ENCODE measurements at regions not wholly inside any gene's neighbourhood (a gene's known extent, or its start where the extent isn't known, plus 50 kb on each side); places are given as distances from the start of the nearest gene placed in this dataset.

GRCh38 chr4:62871078-62871477 lies 1538.2 kb downstream of the TECRL start:
- Histone ChIP-seq H3K9me3 (replicated peaks; ENCODE audit: control insufficient read depth, insufficient read depth, low read length) (no peaks in the 10 kb centered on the region), H3K36me3 (ENCODE audit: control insufficient read depth in 2 of 2, insufficient read depth in 2 of 2, low read length in 1 of 2) (no peaks in the 10 kb centered on the region), H4K20me1 (ENCODE audit: control insufficient read depth, insufficient read depth) (no peaks in the 10 kb centered on the region), H3K27me3 (replicated peaks in 1 of 2; ENCODE audit: control insufficient read depth in 2 of 2, insufficient read depth in 2 of 2, low read length in 1 of 2) (no peaks in the 10 kb centered on the region), H3K4me2 (ENCODE audit: control insufficient read depth, insufficient read depth) (no peak overlapping the region), H3K27ac (ENCODE audit: control insufficient read depth, insufficient read depth) (no peak overlapping the region), H3K4me3 (no peak overlapping the region), H3K9ac (ENCODE audit: control insufficient read depth, insufficient read depth, low read length) (no peak overlapping the region), H3K4me1 (ENCODE audit: control insufficient read depth, insufficient read depth, low read length) (no peaks in the 10 kb centered on the region), H3K79me2 (ENCODE audit: control insufficient read depth, insufficient read depth, low read length) (no peaks in the 10 kb centered on the region), H2AFZ (ENCODE audit: control insufficient read depth, low read depth, low read length) (no peak overlapping the region)
- 0% methylated on average over 1 of the region's 1 CpG for WGBS (ENCODE audit: insufficient coverage, insufficient replicate concordance, low lambda C conversion rate, missing lambda C conversion rate)
- POLR2A ChIA-PET: no interaction called here
- no TSS peak for BruUV-seq (replicated peaks)
- DNase-seq (ENCODE audit: low read depth, low spot score) (no peak), FAIRE-seq (no peak), ATAC-seq (no peak)
- SMC1A ChIA-PET (ENCODE audit: uncharacterized antibody, unreplicated experiment): no interaction called here
- in situ Hi-C loops (cut with MboI): no loop called here
- RAD21 ChIA-PET (ENCODE audit: unreplicated experiment): no interaction called here
- CTCF ChIA-PET: interaction anchor here (0.6 to 1.0 kb wide), 2 partner anchors 11 to 380 kb away, joined by 3 read pairs; no protein-coding TSS in a partner anchor
- intact Hi-C loops (cut with micrococcal nuclease; ENCODE audit: unreplicated experiment): no loop called here
- TF ChIP-seq FOS (IDR thresholded peaks at IDR 0.05; ENCODE audit: borderline replicate concordance, extremely low read depth, insufficient read length): no peak
- TF ChIP-seq PAX5 (IDR thresholded peaks at IDR 0.05; ENCODE audit: borderline replicate concordance, low read depth, low read length): no peak
- TF ChIP-seq SMAD1 (IDR thresholded peaks at IDR 0.05; ENCODE audit: low read depth, partially characterized antibody): no peak
- no peak for TF ChIP-seq POLR2AphosphoS2 (IDR thresholded peaks at IDR 0.05; ENCODE audit: low read depth, low read length)
- no peak for TF ChIP-seq RAD21 (IDR thresholded peaks at IDR 0.05; ENCODE audit: insufficient read depth, low read depth, low read length)
- TF ChIP-seq KDM1A (IDR thresholded peaks at IDR 0.05; ENCODE audit: borderline replicate concordance): no peak
- TF ChIP-seq NFXL1 (IDR thresholded peaks at IDR 0.05; ENCODE audit: borderline replicate concordance): no peak
- TF ChIP-seq KAT2A (conservative IDR thresholded peaks at IDR 0.05; ENCODE audit: control insufficient read depth, low read depth, low read length): no peak
- no peak for TF ChIP-seq PKNOX1 (IDR thresholded peaks at IDR 0.05)
- no peak for TF ChIP-seq BCL11A (IDR thresholded peaks at IDR 0.05; ENCODE audit: low read depth, low read length)
- TF ChIP-seq SUZ12 (IDR thresholded peaks at IDR 0.05; ENCODE audit: unreplicated experiment): no peak
- TF ChIP-seq IKZF2 (IDR thresholded peaks at IDR 0.05): no peak
- no peak for TF ChIP-seq SIX5 (IDR thresholded peaks at IDR 0.05; ENCODE audit: low read depth, low read length, severe bottlenecking)
- no peak for TF ChIP-seq ETV6 (conservative IDR thresholded peaks at IDR 0.05 in 1 of 2, IDR thresholded peaks at IDR 0.05 in 1 of 2; ENCODE audit: borderline replicate concordance in 1 of 2, low read depth in 1 of 2)
- no peak for TF ChIP-seq RB1 (IDR thresholded peaks at IDR 0.05; ENCODE audit: borderline replicate concordance)
- TF ChIP-seq E2F8 (IDR thresholded peaks at IDR 0.05; ENCODE audit: low read depth, partially characterized antibody): no peak
- no peak for TF ChIP-seq TAF1 (IDR thresholded peaks at IDR 0.05; ENCODE audit: borderline replicate concordance, low read depth, low read length)
- TF ChIP-seq ZNF217 (IDR thresholded peaks at IDR 0.05): no peak
- TF ChIP-seq ZNF207 (IDR thresholded peaks at IDR 0.05; ENCODE audit: borderline replicate concordance): no peak

Measured in GM12878 (cell line).